Liver (tissue), 8 donors: ENCODE measurements at regions not wholly inside any gene's neighbourhood (a gene's known extent, or its start where the extent isn't known, plus 50 kb on each side); places are given as distances from the start of the nearest gene placed in this dataset.

Source experiments
- DNase-seq: peaks from one replicate; pipeline ENCODE4 v3.0.0-alpha.2; 2017; ENCODE audit warnings: low spot score
- H3K27ac ChIP-seq, 2 donors: one replicate each; pipeline ENCODE4 v1.7.0; 2013; ENCODE audit warnings: inconsistent platforms in 2 of 2, low read length in 2 of 2, control low read depth in 1 of 2, low read depth in 1 of 2, mild to moderate bottlenecking in 1 of 2
- H3K27me3 ChIP-seq, 4 donors: one replicate each; pipeline versions ENCODE4 v1.6.1 to v1.7.0; 2013; ENCODE audit warnings: low read length in 3 of 4, inconsistent platforms in 1 of 4, mild to moderate bottlenecking in 1 of 4, moderate library complexity in 1 of 4; ENCODE audit not compliant: control insufficient read depth in 4 of 4, insufficient read depth in 4 of 4
- H3K36me3 ChIP-seq, 4 donors: one replicate each; pipeline versions ENCODE4 v1.6.1 to v1.7.0; 2013; ENCODE audit warnings: low read length in 3 of 4, mild to moderate bottlenecking in 3 of 4, low read depth in 1 of 4, moderate library complexity in 1 of 4; ENCODE audit not compliant: control insufficient read depth in 4 of 4, insufficient read depth in 3 of 4
- H3K4me1 ChIP-seq, 4 donors: one replicate each; pipeline versions ENCODE4 v1.6.1 to v1.7.0; 2013; ENCODE audit warnings: low read length in 3 of 4, mild to moderate bottlenecking in 3 of 4, moderate library complexity in 1 of 4; ENCODE audit not compliant: control insufficient read depth in 4 of 4, insufficient read depth in 4 of 4
- H3K4me3 ChIP-seq, 3 donors: one replicate each; pipeline versions ENCODE4 v1.6.1 to v1.7.0; 2013; ENCODE audit warnings: low read length in 3 of 3, control low read depth in 1 of 3, low read depth in 1 of 3, mild to moderate bottlenecking in 1 of 3
- H3K9ac ChIP-seq, 2 donors: one replicate each; pipeline ENCODE4 v1.7.0; 2013; ENCODE audit warnings: low read length in 2 of 2, mild to moderate bottlenecking in 2 of 2, moderate library complexity in 2 of 2, control low read depth in 1 of 2, low read depth in 1 of 2
- H3K9me3 ChIP-seq, 4 donors: one replicate each; pipeline versions ENCODE4 v1.6.1 to v1.7.0; 2013; ENCODE audit warnings: low read length in 3 of 4; ENCODE audit not compliant: control insufficient read depth in 4 of 4
- EGR1 ChIP-seq, 2 donors: IDR thresholded peaks; 2 replicates each; pipeline ENCODE4 v1.6.1; 2016 to 2018; ENCODE audit warnings: antibody characterized with exemption in 2 of 2, low read depth in 2 of 2
- FOXA1 ChIP-seq: IDR thresholded peaks from 2 replicates; pipeline ENCODE4 v1.6.1; 2016; ENCODE audit warnings: antibody characterized with exemption
- FOXA2 ChIP-seq: IDR thresholded peaks from 2 replicates; pipeline ENCODE4 v1.6.1; 2016; ENCODE audit warnings: antibody characterized with exemption
- GABPA ChIP-seq, 2 donors: IDR thresholded peaks in 1 of 2; conservative IDR thresholded peaks in 1 of 2; 2 replicates each; pipeline ENCODE4 v1.6.1; 2016; ENCODE audit warnings: antibody characterized with exemption in 2 of 2, mild to moderate bottlenecking in 1 of 2, moderate library complexity in 1 of 2
- HNF4A ChIP-seq, 2 donors: conservative IDR thresholded peaks; 2 replicates each; pipeline ENCODE4 v1.6.1; 2016; ENCODE audit warnings: antibody characterized with exemption in 2 of 2, mild to moderate bottlenecking in 2 of 2
- HNF4G ChIP-seq: IDR thresholded peaks from 2 replicates; pipeline ENCODE4 v1.6.1; 2016; ENCODE audit warnings: antibody characterized with exemption
- JUND ChIP-seq, 2 donors: IDR thresholded peaks; 2 replicates each; pipeline ENCODE4 v1.6.1; 2016; ENCODE audit warnings: antibody characterized with exemption in 2 of 2
- NR2F2 ChIP-seq: IDR thresholded peaks from 2 replicates; pipeline ENCODE4 v1.6.1; 2016; ENCODE audit warnings: antibody characterized with exemption
- RAD21 ChIP-seq, 2 donors: IDR thresholded peaks; 2 replicates each; pipeline ENCODE4 v1.6.1; 2016; ENCODE audit warnings: antibody characterized with exemption in 2 of 2, mild to moderate bottlenecking in 2 of 2
- RXRA ChIP-seq, 2 donors: IDR thresholded peaks; 2 replicates each; pipeline ENCODE4 v1.6.1; 2017 to 2018; ENCODE audit warnings: antibody characterized with exemption in 2 of 2, mild to moderate bottlenecking in 1 of 2
- SP1 ChIP-seq: IDR thresholded peaks from 2 replicates; pipeline ENCODE4 v1.6.1; 2018; ENCODE audit warnings: antibody characterized with exemption, mild to moderate bottlenecking
- TAF1 ChIP-seq: conservative IDR thresholded peaks from 2 replicates; pipeline ENCODE4 v1.6.1; 2016; ENCODE audit warnings: antibody characterized with exemption, mild to moderate bottlenecking
- YY1 ChIP-seq: IDR thresholded peaks from 2 replicates; pipeline ENCODE4 v1.6.1; 2016; ENCODE audit warnings: antibody characterized with exemption, mild to moderate bottlenecking
- WGBS: extraction: QIAGEN DNeasy Blood & Tissue Kit; methylation state at CpG from one replicate; pipeline ENCODE4 v1.1.7; 2013; 5-methylcytosine and 5-hydroxymethylcytosine counted together
- TF ChIP-seq, protein P1 (sequence below): fragments of 150-350 bp; IDR thresholded peaks from 2 replicates; pipeline ENCODE4 v1.5.1; 2017; ENCODE audit warnings: improper control_type of control experiment, low read depth, low read length; ENCODE audit not compliant: missing input control
- TF ChIP-seq, protein P2 (sequence below): IDR thresholded peaks from 2 replicates; pipeline ENCODE4 v1.6.1; 2016; ENCODE audit warnings: antibody characterized with exemption
- TF ChIP-seq, protein P3 (sequence below): IDR thresholded peaks from 2 replicates; pipeline ENCODE4 v1.6.1; 2016; ENCODE audit warnings: antibody characterized with exemption
- TF ChIP-seq, protein P4 (sequence below): IDR thresholded peaks from 2 replicates; pipeline ENCODE4 v1.6.1; 2016; ENCODE audit warnings: antibody characterized with exemption
- TF ChIP-seq, protein P5 (sequence below): IDR thresholded peaks from 2 replicates; pipeline ENCODE4 v1.6.1; 2016; ENCODE audit warnings: antibody characterized with exemption, mild to moderate bottlenecking
- donor health status: healthy.
- donor health status: healthy.
- donor health status: healthy.
- donor health status: healthy.
- donor health status: healthy.

DNA sequence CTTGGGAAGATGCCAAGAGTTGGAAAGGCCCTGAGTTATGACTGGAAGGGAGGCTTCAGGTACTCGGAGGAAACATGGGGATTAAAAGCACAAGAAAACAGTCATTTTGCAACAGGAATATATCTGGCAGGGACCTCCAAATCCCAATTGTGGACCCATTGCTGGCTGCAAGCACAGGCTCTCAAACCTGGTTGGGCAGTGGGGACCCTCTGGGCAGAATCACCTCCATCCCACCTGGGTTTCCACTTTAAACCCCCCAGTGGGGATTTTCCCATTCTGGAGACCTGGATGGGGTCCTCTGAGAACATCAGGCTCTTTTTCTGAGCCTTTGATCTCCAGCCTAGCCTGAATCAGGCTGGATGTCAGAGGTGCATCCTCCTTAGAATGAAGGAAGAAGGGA is 177.8 kb downstream of the ASMT start:
- Histone ChIP-seq H3K27ac (no peak overlapping the region), H3K9ac (no peak overlapping the region), H3K36me3 (no peaks in the 10 kb centered on the region), H3K4me1 (no peaks in the 10 kb centered on the region), H3K4me3 (no peak overlapping the region), H3K27me3 (no peaks in the 10 kb centered on the region), H3K9me3 (no peaks in the 10 kb centered on the region)
- 78% methylated on average over 1 of the region's 1 CpG for WGBS
- DNase-seq: no peak
- TF ChIP-seq TAF1: no peak
- no peak for TF ChIP-seq FOXA1
- TF ChIP-seq SP1: no peak
- TF ChIP-seq HNF4A (conservative IDR thresholded peaks at IDR 0.05): no peak
- no peak for TF ChIP-seq JUND (IDR thresholded peaks at IDR 0.05)

DNA sequence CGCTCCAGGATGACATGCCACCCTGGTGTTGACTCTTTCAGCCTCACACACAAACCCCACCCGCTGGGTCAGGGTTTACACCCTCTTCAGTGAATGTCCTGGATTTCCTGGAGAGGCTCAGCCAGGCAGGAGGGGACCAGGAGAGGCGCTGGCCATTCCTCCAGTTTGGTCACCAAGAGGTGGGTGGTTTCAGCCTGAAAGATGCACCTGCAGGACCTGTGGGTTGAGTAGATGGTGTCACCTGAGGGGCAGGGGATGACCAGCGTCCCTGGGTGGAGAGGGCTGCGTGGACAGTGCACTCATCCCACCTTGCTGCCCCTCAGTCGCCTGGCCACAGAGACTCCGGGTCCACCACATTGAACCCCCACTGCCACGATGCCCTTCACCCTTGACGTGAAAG is 179.7 kb downstream of the ASMT start:
- TF ChIP-seq, protein P1, sequence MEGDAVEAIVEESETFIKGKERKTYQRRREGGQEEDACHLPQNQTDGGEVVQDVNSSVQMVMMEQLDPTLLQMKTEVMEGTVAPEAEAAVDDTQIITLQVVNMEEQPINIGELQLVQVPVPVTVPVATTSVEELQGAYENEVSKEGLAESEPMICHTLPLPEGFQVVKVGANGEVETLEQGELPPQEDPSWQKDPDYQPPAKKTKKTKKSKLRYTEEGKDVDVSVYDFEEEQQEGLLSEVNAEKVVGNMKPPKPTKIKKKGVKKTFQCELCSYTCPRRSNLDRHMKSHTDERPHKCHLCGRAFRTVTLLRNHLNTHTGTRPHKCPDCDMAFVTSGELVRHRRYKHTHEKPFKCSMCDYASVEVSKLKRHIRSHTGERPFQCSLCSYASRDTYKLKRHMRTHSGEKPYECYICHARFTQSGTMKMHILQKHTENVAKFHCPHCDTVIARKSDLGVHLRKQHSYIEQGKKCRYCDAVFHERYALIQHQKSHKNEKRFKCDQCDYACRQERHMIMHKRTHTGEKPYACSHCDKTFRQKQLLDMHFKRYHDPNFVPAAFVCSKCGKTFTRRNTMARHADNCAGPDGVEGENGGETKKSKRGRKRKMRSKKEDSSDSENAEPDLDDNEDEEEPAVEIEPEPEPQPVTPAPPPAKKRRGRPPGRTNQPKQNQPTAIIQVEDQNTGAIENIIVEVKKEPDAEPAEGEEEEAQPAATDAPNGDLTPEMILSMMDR: no peak
- TF ChIP-seq EGR1 (IDR thresholded peaks at IDR 0.05; ENCODE audit: low read depth in 2 of 2) (no peak), FOXA1 (no peak), NR2F2 (no peak), RAD21 (IDR thresholded peaks at IDR 0.05) (no peak), SP1 (no peak), HNF4G (no peak), RXRA (IDR thresholded peaks at IDR 0.05) (no peak), YY1 (no peak), FOXA2 (no peak), GABPA (IDR thresholded peaks at IDR 0.05 in 1 of 2, conservative IDR thresholded peaks at IDR 0.05 in 1 of 2) (no peak), JUND (IDR thresholded peaks at IDR 0.05) (no peak)
- TF ChIP-seq, protein P2, sequence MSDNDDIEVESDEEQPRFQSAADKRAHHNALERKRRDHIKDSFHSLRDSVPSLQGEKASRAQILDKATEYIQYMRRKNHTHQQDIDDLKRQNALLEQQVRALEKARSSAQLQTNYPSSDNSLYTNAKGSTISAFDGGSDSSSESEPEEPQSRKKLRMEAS: no peak
- TF ChIP-seq, protein P3, sequence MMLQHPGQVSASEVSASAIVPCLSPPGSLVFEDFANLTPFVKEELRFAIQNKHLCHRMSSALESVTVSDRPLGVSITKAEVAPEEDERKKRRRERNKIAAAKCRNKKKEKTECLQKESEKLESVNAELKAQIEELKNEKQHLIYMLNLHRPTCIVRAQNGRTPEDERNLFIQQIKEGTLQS: no peak
- TF ChIP-seq, protein P4, sequence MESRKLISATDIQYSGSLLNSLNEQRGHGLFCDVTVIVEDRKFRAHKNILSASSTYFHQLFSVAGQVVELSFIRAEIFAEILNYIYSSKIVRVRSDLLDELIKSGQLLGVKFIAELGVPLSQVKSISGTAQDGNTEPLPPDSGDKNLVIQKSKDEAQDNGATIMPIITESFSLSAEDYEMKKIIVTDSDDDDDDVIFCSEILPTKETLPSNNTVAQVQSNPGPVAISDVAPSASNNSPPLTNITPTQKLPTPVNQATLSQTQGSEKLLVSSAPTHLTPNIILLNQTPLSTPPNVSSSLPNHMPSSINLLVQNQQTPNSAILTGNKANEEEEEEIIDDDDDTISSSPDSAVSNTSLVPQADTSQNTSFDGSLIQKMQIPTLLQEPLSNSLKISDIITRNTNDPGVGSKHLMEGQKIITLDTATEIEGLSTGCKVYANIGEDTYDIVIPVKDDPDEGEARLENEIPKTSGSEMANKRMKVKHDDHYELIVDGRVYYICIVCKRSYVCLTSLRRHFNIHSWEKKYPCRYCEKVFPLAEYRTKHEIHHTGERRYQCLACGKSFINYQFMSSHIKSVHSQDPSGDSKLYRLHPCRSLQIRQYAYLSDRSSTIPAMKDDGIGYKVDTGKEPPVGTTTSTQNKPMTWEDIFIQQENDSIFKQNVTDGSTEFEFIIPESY: no peak
- TF ChIP-seq, protein P5, sequence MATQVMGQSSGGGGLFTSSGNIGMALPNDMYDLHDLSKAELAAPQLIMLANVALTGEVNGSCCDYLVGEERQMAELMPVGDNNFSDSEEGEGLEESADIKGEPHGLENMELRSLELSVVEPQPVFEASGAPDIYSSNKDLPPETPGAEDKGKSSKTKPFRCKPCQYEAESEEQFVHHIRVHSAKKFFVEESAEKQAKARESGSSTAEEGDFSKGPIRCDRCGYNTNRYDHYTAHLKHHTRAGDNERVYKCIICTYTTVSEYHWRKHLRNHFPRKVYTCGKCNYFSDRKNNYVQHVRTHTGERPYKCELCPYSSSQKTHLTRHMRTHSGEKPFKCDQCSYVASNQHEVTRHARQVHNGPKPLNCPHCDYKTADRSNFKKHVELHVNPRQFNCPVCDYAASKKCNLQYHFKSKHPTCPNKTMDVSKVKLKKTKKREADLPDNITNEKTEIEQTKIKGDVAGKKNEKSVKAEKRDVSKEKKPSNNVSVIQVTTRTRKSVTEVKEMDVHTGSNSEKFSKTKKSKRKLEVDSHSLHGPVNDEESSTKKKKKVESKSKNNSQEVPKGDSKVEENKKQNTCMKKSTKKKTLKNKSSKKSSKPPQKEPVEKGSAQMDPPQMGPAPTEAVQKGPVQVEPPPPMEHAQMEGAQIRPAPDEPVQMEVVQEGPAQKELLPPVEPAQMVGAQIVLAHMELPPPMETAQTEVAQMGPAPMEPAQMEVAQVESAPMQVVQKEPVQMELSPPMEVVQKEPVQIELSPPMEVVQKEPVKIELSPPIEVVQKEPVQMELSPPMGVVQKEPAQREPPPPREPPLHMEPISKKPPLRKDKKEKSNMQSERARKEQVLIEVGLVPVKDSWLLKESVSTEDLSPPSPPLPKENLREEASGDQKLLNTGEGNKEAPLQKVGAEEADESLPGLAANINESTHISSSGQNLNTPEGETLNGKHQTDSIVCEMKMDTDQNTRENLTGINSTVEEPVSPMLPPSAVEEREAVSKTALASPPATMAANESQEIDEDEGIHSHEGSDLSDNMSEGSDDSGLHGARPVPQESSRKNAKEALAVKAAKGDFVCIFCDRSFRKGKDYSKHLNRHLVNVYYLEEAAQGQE: no peak
- Histone ChIP-seq H3K36me3 (no peaks in the 10 kb centered on the region), H3K9me3 (no peaks in the 10 kb centered on the region), H3K27ac (no peak overlapping the region), H3K4me3 (no peak overlapping the region), H3K4me1 (no peaks in the 10 kb centered on the region), H3K9ac (no peak overlapping the region), H3K27me3 (no peaks in the 10 kb centered on the region)
- no peak for DNase-seq
- WGBS: 81% methylated on average over 9 of the region's 9 CpGs
